ENCODE measurements at regions not wholly inside any gene's neighbourhood (a gene's known extent, or its start where the extent isn't known, plus 50 kb on each side); places are given as distances from the start of the nearest gene placed in this dataset.

GRCh38 chr6:56002336-56002735 lies 126.9 kb upstream of the BMP5 start:
- TF ChIP-seq CTCF (optimal IDR thresholded peaks at IDR 0.05 in 1 of 3, IDR thresholded peaks at IDR 0.05 in 1 of 3, conservative IDR thresholded peaks at IDR 0.05 in 1 of 3; ENCODE audit: extremely low read depth in 1 of 3, insufficient read depth in 2 of 3, low read length in 3 of 3) (no peak), EZH2 (IDR thresholded peaks at IDR 0.05; ENCODE audit: low read length) (no peak)

Data from keratinocyte (primary cell).